Nephron (organoid): ENCODE measurements at regions not wholly inside any gene's neighbourhood (a gene's known extent, or its start where the extent isn't known, plus 50 kb on each side); places are given as distances from the start of the nearest gene placed in this dataset.

ENCODE experiments used
- H3K27ac Mint-ChIP-seq, 3 experiments: 2 replicates each; pipeline ENCODE4 v1.8.0; 2020; ENCODE audit warnings: mixed read lengths in 3 of 3, mild to moderate bottlenecking in 2 of 3, moderate library complexity in 1 of 3
- H3K27me3 Mint-ChIP-seq: 2 replicates; pipeline ENCODE4 v1.8.0; 2021; ENCODE audit warnings: low read depth, mild to moderate bottlenecking, moderate library complexity, mixed read lengths
- H3K36me3 Mint-ChIP-seq: 2 replicates; pipeline ENCODE4 v1.8.0; 2020; ENCODE audit warnings: low read depth, mixed read lengths
- H3K4me1 Mint-ChIP-seq: 2 replicates; pipeline ENCODE4 v1.8.0; 2020; ENCODE audit warnings: mixed read lengths
- H3K4me3 Mint-ChIP-seq, 3 experiments: 2 replicates each; pipeline ENCODE4 v1.8.0; 2020; ENCODE audit warnings: mild to moderate bottlenecking in 3 of 3, mixed read lengths in 3 of 3, moderate library complexity in 2 of 3
- H3K9me3 Mint-ChIP-seq: 2 replicates; pipeline ENCODE4 v1.8.0; 2020; ENCODE audit warnings: mixed read lengths
- TF ChIP-seq, protein P1 (sequence below), 3 experiments: fragments of 200-600 bp; sonication (generic); IDR thresholded peaks; one replicate each; pipeline ENCODE4 v1.5.0; 2021; ENCODE audit warnings: antibody characterized with exemption in 3 of 3; ENCODE audit not compliant: unreplicated experiment in 3 of 3

DNA sequence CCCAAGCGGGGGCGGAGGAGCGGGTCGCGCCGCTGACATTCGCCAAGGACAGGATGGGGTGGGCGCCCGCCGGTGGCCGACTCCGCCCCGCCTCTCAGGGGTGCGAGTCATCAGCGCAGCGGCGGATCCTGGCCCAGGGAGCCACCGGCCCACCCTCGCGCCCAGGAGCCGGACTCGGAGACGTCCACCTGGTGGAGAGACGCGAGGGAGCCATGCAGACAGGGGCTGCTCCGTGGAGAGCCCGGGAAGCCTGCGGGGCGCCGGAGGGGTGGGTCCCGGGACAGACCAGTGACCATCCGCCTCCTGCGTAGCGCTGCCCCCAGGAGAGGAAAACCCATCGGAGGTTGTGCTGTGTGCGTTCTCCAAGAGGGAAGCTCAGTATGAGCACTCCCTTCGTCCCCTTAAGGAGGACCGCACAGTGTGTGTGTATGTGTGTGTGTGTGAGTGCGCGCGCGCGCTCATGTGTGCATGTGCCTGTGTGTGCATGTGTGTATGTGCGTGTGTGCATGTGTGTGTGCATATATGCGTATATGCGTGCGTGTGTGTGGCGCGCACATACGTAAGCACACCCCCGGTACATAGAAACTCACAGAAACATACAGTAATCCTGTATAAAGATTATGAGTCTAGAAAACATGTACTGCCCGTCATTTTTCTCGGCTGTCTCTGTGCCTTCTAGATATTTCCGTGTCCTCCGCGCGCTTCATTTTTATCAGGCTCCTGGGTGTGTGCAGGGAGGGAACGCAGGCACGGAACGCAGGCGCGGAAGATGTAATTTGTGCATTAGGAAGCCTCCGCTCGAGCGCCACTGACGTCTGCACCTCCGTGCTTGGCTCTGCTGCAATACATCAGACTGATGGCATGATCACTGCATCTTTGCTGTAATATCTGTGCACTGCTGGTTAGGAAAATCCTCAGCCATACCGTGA lies 158.9 kb downstream of the TBXT start:
- peaks cover 75% of the 10 kb centered on the region for H3K27me3 Mint-ChIP-seq
- H3K4me1 Mint-ChIP-seq = peaks cover 55% of the 10 kb centered on the region
- H3K9me3 Mint-ChIP-seq = peaks cover 3% of the 10 kb centered on the region
- H3K36me3 Mint-ChIP-seq = no peaks in the 10 kb centered on the region
- peak overlapping the region in 1 of 3 experiments; percentile 0 for H3K27ac Mint-ChIP-seq
- H3K4me3 Mint-ChIP-seq = peak overlapping the region; percentile 79 to 87 (median 86)
- TF ChIP-seq, protein P1, sequence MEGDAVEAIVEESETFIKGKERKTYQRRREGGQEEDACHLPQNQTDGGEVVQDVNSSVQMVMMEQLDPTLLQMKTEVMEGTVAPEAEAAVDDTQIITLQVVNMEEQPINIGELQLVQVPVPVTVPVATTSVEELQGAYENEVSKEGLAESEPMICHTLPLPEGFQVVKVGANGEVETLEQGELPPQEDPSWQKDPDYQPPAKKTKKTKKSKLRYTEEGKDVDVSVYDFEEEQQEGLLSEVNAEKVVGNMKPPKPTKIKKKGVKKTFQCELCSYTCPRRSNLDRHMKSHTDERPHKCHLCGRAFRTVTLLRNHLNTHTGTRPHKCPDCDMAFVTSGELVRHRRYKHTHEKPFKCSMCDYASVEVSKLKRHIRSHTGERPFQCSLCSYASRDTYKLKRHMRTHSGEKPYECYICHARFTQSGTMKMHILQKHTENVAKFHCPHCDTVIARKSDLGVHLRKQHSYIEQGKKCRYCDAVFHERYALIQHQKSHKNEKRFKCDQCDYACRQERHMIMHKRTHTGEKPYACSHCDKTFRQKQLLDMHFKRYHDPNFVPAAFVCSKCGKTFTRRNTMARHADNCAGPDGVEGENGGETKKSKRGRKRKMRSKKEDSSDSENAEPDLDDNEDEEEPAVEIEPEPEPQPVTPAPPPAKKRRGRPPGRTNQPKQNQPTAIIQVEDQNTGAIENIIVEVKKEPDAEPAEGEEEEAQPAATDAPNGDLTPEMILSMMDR (IDR thresholded peaks at IDR 0.05; ENCODE audit: unreplicated experiment in 3 of 3) = peak in 1 of 3 experiments; percentile 31

DNA sequence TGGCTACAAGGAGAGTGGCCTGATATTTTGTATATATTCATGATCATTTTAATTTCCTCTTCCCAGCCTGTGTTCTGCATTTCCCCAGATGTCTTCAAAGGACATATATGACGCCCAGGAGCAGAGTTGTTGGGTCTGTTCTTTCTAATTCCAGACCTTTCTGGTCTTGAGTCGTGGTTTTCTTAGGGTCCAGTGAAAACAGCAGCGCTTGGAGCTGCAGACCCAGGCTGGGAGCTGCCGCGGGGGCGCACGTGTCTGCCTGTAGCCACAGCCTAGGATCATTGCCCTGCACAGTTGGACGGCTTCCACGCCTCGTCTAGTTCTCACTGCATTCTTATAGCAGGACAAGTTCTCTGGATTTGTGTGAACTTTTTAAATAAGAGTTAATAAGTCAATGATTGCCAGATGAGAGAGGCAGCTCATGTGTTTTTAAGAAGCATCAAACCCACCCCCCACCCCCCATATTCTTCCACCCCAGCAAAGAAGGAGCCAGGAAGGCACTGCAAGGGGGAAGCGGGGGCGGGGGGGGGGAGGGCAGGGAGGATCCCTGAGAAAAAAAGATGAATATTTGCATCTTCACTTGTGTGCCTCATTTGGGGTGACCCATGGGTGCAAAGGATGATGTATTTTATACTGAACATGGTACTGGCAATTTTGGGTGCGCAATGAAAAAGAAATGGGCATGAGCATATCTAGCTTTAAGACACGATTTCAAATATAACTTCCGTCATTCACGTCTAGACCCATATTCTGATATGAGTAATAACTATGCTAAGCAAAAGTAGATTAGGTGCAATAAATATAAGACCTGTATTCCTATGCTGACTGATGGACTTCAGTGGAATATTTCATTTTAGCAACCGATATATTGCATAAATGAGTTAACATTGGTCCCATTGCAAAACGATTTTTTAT lies 160.0 kb downstream of the TBXT start:
- H3K4me1 Mint-ChIP-seq = peaks cover 64% of the 10 kb centered on the region
- peak overlapping the region; percentile 80 to 92 (median 89) for H3K27ac Mint-ChIP-seq
- no peaks in the 10 kb centered on the region for H3K9me3 Mint-ChIP-seq

DNA sequence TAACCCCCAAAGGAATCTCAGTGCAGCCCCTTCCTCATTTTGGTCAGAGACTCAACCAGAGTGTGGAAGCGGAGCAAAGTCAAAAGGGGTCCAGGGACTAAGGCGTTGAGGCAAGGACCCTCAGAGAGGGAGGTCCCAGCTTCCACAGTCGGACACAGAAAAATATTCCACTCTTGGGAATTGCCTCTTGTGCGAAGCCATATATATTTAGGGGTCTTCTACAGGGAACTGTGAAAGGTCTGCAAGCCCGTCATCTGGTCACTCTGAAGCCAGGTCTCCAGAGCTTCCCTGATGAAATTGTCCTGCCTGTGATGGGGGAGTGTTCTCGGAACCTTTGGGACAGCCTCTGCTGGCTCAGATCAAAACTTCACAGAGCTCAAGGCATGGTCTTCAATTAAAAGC lies 160.8 kb downstream of the TBXT start:
- TF ChIP-seq, protein P1 (IDR thresholded peaks at IDR 0.05; ENCODE audit: unreplicated experiment in 3 of 3) = no peak
- Mint-ChIP-seq H3K4me1 (peaks cover 64% of the 10 kb centered on the region), H3K9me3 (no peaks in the 10 kb centered on the region), H3K27me3 (peaks cover 64% of the 10 kb centered on the region), H3K4me3 (peak overlapping the region; percentile 73 to 85 (median 82)), H3K36me3 (no peaks in the 10 kb centered on the region), H3K27ac (peak overlapping the region; percentile 80 to 92 (median 89))

More for the DNA sequence above, 160.0 kb downstream of the TBXT start:
- H3K27me3 Mint-ChIP-seq = peaks cover 71% of the 10 kb centered on the region
- H3K4me3 Mint-ChIP-seq = peak overlapping the region; percentile 79 to 85 (median 85)
- no peaks in the 10 kb centered on the region for H3K36me3 Mint-ChIP-seq
- TF ChIP-seq, protein P1 (IDR thresholded peaks at IDR 0.05; ENCODE audit: unreplicated experiment in 3 of 3) = no peak

DNA sequence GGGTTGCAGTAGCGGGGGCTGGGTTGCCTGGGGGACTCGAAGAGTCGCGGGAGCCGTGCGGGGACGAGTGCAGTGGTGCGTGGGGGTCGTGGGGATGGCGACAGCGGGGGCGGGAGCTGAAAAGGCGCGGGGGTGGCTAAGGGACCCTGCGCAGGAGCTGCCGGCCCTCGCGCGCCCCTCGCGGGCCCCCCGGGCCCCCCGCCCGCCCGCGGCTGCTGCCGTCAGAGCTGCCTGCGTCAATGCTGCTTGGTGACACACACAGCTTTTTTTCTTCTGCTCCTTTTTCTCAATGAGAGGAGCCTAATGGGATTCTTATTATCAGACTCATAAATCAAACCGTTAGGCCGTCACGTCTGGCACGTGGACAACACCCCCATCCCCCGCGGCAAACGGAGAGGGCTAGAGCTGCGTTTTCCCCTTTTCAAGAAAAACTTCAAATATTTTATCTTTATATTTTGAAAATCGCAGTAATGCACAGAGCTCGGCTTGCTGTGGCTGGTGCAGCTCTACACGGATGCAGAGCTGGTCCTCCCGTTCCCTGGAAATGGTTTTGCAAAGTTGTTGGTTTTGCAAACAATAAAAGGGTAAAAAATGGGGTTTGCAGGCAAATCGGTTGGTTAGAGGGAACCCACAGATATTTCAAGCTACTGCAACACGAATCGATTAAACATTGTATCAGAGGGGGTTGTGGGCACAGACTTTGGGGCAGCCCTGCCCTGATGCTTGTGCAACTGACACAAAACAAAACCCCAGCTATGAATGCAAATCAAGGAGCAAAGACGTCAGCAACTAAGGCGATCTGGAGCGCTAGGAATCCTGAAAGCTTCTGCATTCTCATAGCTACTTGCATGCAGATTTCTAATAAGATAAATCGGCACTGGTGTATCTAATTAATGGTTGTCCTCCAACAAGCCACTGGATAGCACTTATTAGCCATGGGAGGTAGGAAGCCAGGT lies 161.4 kb downstream of the TBXT start:
- Mint-ChIP-seq H3K36me3 (no peaks in the 10 kb centered on the region), H3K9me3 (no peaks in the 10 kb centered on the region), H3K27me3 (peaks cover 61% of the 10 kb centered on the region), H3K4me1 (peaks cover 64% of the 10 kb centered on the region), H3K4me3 (peak overlapping the region; percentile 73 to 85 (median 82)), H3K27ac (peak overlapping the region; percentile 55 to 82 (median 80))
- TF ChIP-seq, protein P1 (IDR thresholded peaks at IDR 0.05; ENCODE audit: unreplicated experiment in 3 of 3) = no peak

DNA sequence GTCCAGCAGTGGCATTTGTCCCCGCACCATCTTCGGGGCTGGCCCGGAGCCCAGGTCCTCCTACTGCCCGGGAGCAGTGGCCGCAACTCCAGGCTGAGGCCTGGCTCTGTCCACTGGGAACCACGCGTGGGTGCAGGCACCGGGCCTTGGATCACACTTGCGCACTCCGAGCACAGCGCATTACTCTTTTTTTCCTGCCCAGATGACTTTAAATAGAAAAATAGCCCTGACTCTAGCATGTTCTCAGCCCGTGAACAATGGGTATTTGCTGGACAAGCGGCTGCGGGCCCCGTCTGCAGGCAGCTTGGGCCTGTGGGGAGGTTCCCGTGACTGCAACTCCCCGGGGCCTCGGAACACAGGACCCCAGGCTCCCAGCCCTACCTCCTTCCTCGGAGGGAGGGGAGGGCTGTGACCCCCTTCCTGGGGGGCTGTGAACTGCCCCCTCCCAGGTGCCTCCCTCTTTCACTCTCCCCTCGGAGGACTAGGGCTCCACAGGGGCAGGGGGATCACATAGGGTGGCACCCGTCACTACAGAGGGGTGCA lies 162.2 kb downstream of the TBXT start:
- TF ChIP-seq, protein P1 (IDR thresholded peaks at IDR 0.05; ENCODE audit: unreplicated experiment in 3 of 3) = no peak
- peak overlapping the region; percentile 73 to 85 (median 77) for H3K4me3 Mint-ChIP-seq
- no peaks in the 10 kb centered on the region for H3K9me3 Mint-ChIP-seq
- H3K4me1 Mint-ChIP-seq = peaks cover 61% of the 10 kb centered on the region
- no peaks in the 10 kb centered on the region for H3K36me3 Mint-ChIP-seq
- peak overlapping the region; percentile 64 to 82 (median 80) for H3K27ac Mint-ChIP-seq
- peaks cover 55% of the 10 kb centered on the region for H3K27me3 Mint-ChIP-seq
